ENCODE measurements at regions not wholly inside any gene's neighbourhood (a gene's known extent, or its start where the extent isn't known, plus 50 kb on each side); places are given as distances from the start of the nearest gene placed in this dataset.

- TF ChIP-seq CTCF (IDR thresholded peaks at IDR 0.05) (no peak), POLR2A (IDR thresholded peaks at IDR 0.05) (no peak), POLR2AphosphoS5 (IDR thresholded peaks at IDR 0.05) (no peak)
Observed at GRCh38 chr9:135303865-135304499, 175.6 kb upstream of the PPP1R26 start.
